HG03354 (cell line): ENCODE measurements at regions not wholly inside any gene's neighbourhood (a gene's known extent, or its start where the extent isn't known, plus 50 kb on each side); places are given as distances from the start of the nearest gene placed in this dataset.
"Not testable (repeated sequence)": the region's sequence is repeated elsewhere in the genome, so short reads cannot be mapped to it uniquely, and the experiment has no call there.

ENCODE experiments used
- ATAC-seq: cut with Tn5 transposase; IDR thresholded peaks from one replicate; pipeline ENCODE4 v1.9.1; 2021; ENCODE audit warnings: mild to moderate bottlenecking; ENCODE audit not compliant: unreplicated experiment, poor library complexity, severe bottlenecking

DNA sequence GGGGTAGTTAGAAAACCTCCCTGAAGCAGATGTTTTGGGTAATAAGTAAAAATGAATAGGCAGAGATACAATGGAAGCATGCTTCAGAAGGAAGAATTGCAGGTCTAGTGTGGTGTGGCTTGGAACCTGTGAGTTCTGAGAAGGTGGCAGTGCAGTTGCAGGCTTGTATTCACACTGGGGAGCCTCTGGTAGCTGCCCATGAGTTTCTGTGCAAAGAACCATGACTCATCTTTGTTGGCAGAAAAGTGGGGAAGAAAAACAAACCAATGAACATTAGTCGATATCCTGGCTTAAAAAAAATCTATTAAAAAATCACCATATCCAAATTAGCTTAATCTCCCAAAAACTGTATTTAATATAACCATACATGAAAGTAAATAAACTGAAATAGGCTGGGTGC lies 232.6 kb downstream of the FAT3 start:
- ATAC-seq, result no peak

- no peak for ATAC-seq
Measured at GRCh38 chr11:92458486-92458885, 233.9 kb downstream of the FAT3 start.

GRCh38 chr11:92460213-92460612 lies 235.6 kb downstream of the FAT3 start:
- ATAC-seq, result no peak

DNA sequence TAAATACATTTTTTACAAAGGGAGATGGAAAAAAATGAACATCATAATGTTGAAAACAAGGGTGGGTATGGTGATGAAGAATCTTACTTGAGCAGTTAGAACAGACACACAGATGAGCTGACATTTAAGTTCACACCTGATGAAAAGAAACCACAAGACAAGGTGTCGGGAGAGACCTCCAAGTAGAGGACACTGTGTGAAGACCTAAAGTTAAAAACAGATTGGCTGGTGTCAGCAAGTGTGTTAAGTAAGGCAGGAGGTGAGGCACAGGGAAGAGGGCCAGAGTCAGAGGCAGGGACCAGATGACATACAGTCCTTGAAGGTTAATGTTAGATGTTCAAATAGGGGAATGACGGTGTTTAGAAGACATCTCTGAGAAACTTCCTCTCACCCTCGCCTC lies 236.8 kb downstream of the FAT3 start:
- ATAC-seq, result no peak

GRCh38 chr11:92462821-92463220 lies 238.2 kb downstream of the FAT3 start:
- no peak for ATAC-seq

DNA sequence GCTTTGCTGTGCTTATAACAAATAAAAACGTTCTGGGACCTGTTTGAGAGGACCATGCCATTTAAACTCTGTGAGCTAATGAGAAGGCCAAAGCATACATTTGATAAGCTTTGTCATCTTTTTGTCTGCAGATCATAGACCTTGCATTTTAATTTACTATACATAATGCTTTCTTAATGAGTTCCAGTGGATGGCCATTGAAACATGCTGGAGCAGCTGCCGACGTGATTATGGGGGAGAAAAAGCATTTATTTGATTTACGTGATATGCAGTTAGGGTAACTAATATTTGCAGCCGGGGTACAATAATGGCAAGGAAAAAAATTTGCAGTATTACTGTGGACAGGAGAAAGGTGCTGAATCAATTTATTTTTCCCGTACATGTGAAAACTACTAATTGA lies 240.2 kb downstream of the FAT3 start:
- no peak for ATAC-seq

DNA sequence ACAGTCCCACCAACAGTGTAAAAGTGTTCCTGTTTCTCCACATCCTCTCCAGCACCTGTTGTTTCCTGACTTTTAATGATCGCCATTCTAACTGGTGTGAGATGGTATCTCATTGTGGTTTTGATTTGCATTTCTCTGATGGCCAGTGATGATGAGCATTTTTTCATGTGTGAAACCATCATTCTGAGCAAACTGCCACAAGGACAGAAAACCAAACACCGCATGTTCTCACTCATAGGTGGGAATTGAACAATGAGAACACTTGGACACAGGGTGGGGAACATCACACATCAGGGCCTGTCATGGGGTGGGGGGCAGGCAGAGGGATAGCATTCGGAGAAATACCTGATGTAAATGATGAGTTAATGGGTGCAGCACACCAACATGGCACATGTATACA lies 240.8 kb downstream of the FAT3 start:
- not testable (repeated sequence) for ATAC-seq

DNA sequence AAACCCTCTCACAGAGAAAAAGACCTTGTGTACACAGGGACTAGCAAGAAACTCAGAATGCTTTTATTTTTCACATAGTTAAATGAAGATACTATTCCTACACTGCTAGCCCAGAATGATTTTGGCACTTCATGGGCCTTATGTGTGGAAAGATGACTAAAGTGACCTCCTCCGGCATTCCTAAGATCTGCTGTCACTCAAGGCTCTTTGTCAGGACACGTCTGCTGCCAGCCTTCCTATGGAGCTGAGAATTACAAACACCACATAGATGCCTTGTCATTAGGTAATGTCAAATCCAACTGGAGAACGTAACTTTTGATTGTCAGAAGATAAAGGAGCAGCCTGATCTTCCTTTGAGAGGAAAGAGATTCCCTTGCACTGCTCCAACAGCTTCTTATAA lies 249.1 kb downstream of the FAT3 start:
- no peak for ATAC-seq

GRCh38 chr11:92475316-92475715 lies 250.7 kb downstream of the FAT3 start:
- ATAC-seq, result no peak

GRCh38 chr11:92475819-92476218 lies 251.2 kb downstream of the FAT3 start:
- no peak for ATAC-seq

- ATAC-seq, result no peak
Measured at GRCh38 chr11:92477686-92478085, 253.1 kb downstream of the FAT3 start.

DNA sequence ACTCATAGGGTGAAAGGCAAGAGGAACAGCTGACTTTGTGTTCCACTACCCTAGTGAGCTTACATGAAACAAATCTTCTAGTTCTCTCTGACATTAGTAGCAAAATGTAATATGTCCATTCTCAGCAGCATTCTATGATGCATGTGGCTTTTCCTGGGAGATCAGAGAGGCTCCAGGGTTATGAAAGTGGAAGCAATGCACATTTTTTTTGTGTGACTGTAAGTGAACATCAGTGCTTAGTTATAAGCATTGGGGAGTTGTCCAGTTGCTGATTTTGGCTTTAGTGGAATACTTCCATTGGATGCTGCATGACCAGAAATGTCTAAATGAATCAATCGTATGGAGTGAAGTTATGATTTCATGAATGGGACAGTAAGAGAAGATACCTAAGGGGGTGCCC lies 255.9 kb downstream of the FAT3 start:
- no peak for ATAC-seq

GRCh38 chr11:92482492-92483060 lies 258.0 kb downstream of the FAT3 start:
- no peak for ATAC-seq

- no peak for ATAC-seq
Measured at GRCh38 chr11:92484570-92484969, 260.0 kb downstream of the FAT3 start.

- ATAC-seq, result no peak
Measured at GRCh38 chr11:92489826-92490399, 265.3 kb downstream of the FAT3 start.

DNA sequence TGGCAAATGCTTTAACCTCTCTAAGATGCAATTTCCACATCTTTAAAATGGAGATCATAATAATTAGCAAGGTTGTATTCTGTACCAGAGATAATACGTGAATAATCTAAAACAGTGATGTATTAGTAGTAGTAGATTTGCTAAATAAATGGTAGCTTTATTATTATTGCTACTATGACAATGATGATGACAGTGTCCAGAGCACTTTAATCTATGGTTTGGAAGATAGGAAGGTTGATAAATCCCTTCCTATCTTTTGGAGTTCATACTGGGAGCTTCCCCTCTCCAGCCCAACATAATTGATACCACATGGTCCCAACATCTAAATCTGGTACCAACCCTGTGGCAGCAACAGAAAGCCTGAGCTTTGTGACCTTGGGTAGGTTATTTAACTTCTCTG lies 267.8 kb downstream of the FAT3 start:
- no peak for ATAC-seq

- no peak for ATAC-seq
Measured at GRCh38 chr11:92495107-92495793, 270.6 kb downstream of the FAT3 start.

GRCh38 chr11:92500453-92500852 lies 275.8 kb downstream of the FAT3 start:
- ATAC-seq, result no peak

- no peak for ATAC-seq
Measured at GRCh38 chr11:92501066-92501739, 276.6 kb downstream of the FAT3 start.

GRCh38 chr11:92504004-92504403 lies 279.4 kb downstream of the FAT3 start:
- ATAC-seq, result no peak

DNA sequence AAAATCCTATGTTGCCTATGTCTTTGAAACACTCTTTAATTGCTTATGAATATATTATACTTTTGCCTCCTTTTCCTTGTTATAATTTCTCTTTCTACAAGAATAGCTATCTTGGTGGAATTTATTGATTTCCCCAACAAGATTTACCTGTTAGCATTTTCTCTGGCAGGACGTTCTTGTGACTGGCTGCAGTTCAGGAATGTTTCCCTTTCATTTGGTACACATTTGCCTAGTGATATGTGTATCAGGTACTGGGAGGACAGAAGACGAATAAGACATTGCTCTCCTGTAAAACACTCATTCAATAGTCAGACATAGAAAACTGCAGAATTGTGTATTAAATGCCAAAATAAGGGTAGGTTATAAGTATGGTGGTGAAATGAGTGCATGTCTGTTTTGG lies 279.9 kb downstream of the FAT3 start:
- no peak for ATAC-seq
